ENCODE measurements at regions not wholly inside any gene's neighbourhood (a gene's known extent, or its start where the extent isn't known, plus 50 kb on each side); places are given as distances from the start of the nearest gene placed in this dataset.

GRCh38 chr9:16275795-16276624, 594.5 kb downstream of the BNC2 start:
- POLR2A ChIA-PET, result no interaction called here
- Histone ChIP-seq H3K9me2 (ENCODE audit: insufficient read depth, low read length) (no peaks in the 10 kb centered on the region), H3K9me3 (ENCODE audit: low read length) (no peaks in the 10 kb centered on the region), H3K4me3 (ENCODE audit: low read depth, low read length, poor library complexity, severe bottlenecking) (no peak overlapping the region), H3K4me1 (ENCODE audit: insufficient read depth, low read length, poor library complexity, severe bottlenecking) (no peaks in the 10 kb centered on the region), H3K4me2 (ENCODE audit: low read length) (no peak overlapping the region), H2AFZ (ENCODE audit: low read length) (no peak overlapping the region), H3K36me3 (ENCODE audit: insufficient read depth, low read length) (no peaks in the 10 kb centered on the region), H3K79me2 (ENCODE audit: insufficient read depth, low read depth, low read length) (no peaks in the 10 kb centered on the region), H4K20me1 (ENCODE audit: insufficient read depth, low read length) (no peaks in the 10 kb centered on the region), H3K27ac (ENCODE audit: low read depth, low read length, poor library complexity, severe bottlenecking) (no peak overlapping the region)
- TF ChIP-seq EZH2phosphoT487 (IDR thresholded peaks at IDR 0.05; ENCODE audit: borderline replicate concordance, low read depth, low read length) (no peak), CTCF (conservative IDR thresholded peaks at IDR 0.05; ENCODE audit: low read length) (no peak)
- no peak for DNase-seq (ENCODE audit: low spot score)
- CTCF ChIA-PET (ENCODE audit: unreplicated experiment), result no interaction called here
- intact Hi-C loops (cut with micrococcal nuclease; ENCODE audit: unreplicated experiment), result no loop called here
- BruUV-seq (replicated peaks), result no TSS peak

- no peak overlapping the region for H2AFZ ChIP-seq (ENCODE audit: low read length)
- ChIA-PET CTCF (ENCODE audit: unreplicated experiment) (no interaction called here), POLR2A (no interaction called here)
- no peak overlapping the region for H3K4me3 ChIP-seq (ENCODE audit: low read depth, low read length, poor library complexity, severe bottlenecking)
- H3K9me2 ChIP-seq (ENCODE audit: insufficient read depth, low read length), result no peaks in the 10 kb centered on the region
- H4K20me1 ChIP-seq (ENCODE audit: insufficient read depth, low read length), result no peaks in the 10 kb centered on the region
- no peak for DNase-seq (ENCODE audit: low spot score)
- no peak overlapping the region for H3K27ac ChIP-seq (ENCODE audit: low read depth, low read length, poor library complexity, severe bottlenecking)
- no peaks in the 10 kb centered on the region for H3K79me2 ChIP-seq (ENCODE audit: insufficient read depth, low read depth, low read length)
- H3K4me1 ChIP-seq (ENCODE audit: insufficient read depth, low read length, poor library complexity, severe bottlenecking), result no peaks in the 10 kb centered on the region
- intact Hi-C loops (cut with micrococcal nuclease; ENCODE audit: unreplicated experiment), result no loop called here
- no peak for TF ChIP-seq CTCF (conservative IDR thresholded peaks at IDR 0.05; ENCODE audit: low read length)
- no peak for TF ChIP-seq EZH2phosphoT487 (IDR thresholded peaks at IDR 0.05; ENCODE audit: borderline replicate concordance, low read depth, low read length)
- no peaks in the 10 kb centered on the region for H3K36me3 ChIP-seq (ENCODE audit: insufficient read depth, low read length)
- no TSS peak for BruUV-seq (replicated peaks)
- no peak overlapping the region for H3K4me2 ChIP-seq (ENCODE audit: low read length)
- H3K9me3 ChIP-seq (ENCODE audit: low read length), result no peaks in the 10 kb centered on the region
These were observed 593.6 kb downstream of the BNC2 start for GRCh38 chr9:16276866-16277265.

- BruUV-seq (replicated peaks), result no TSS peak
- Histone ChIP-seq H3K4me3 (ENCODE audit: low read depth, low read length, poor library complexity, severe bottlenecking) (no peak overlapping the region), H3K9me2 (ENCODE audit: insufficient read depth, low read length) (no peaks in the 10 kb centered on the region), H3K27ac (ENCODE audit: low read depth, low read length, poor library complexity, severe bottlenecking) (no peak overlapping the region), H3K79me2 (ENCODE audit: insufficient read depth, low read depth, low read length) (no peaks in the 10 kb centered on the region), H4K20me1 (ENCODE audit: insufficient read depth, low read length) (no peaks in the 10 kb centered on the region), H3K9me3 (ENCODE audit: low read length) (no peaks in the 10 kb centered on the region), H3K4me2 (ENCODE audit: low read length) (no peak overlapping the region), H3K4me1 (ENCODE audit: insufficient read depth, low read length, poor library complexity, severe bottlenecking) (no peaks in the 10 kb centered on the region), H2AFZ (ENCODE audit: low read length) (no peak overlapping the region), H3K36me3 (ENCODE audit: insufficient read depth, low read length) (no peaks in the 10 kb centered on the region)
- ChIA-PET CTCF (ENCODE audit: unreplicated experiment) (no interaction called here), POLR2A (no interaction called here)
- intact Hi-C loops (cut with micrococcal nuclease; ENCODE audit: unreplicated experiment), result no loop called here
- DNase-seq (ENCODE audit: low spot score), result no peak
- TF ChIP-seq EZH2phosphoT487 (IDR thresholded peaks at IDR 0.05; ENCODE audit: borderline replicate concordance, low read depth, low read length) (no peak), CTCF (conservative IDR thresholded peaks at IDR 0.05; ENCODE audit: low read length) (no peak)
These were observed 593.0 kb downstream of the BNC2 start for GRCh38 chr9:16277471-16277960.
